ENCODE measurements at regions not wholly inside any gene's neighbourhood (a gene's known extent, or its start where the extent isn't known, plus 50 kb on each side); places are given as distances from the start of the nearest gene placed in this dataset.

DNA sequence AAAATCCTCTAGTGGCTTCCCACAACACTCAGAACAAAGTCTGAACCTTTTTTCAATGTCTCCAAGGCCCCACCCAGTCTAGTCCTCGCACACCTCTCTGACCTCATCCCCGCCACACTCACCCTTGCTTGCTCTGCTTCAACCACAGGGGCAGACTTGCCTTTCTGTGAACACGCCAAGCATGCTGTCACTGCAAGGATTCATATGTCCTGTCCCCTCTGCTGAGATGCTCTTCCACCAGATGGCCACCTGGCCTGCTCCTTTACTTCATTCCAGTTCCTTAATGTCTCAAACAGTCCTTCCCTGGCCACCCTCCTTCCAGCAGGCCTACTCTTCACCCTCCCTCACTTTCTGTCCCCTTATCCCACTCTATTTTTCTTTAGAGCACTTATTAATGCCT, 60.6 kb upstream of the ARHGAP20 start:
- Histone ChIP-seq H3K9me3 (no peaks in the 10 kb centered on the region), H3K4me1 (ENCODE audit: control insufficient read depth in 1 of 2, insufficient read depth in 1 of 2, low read depth in 1 of 2, low read length in 1 of 2) (no peaks in the 10 kb centered on the region), H3K36me3 (no peaks in the 10 kb centered on the region), H3K4me3 (ENCODE audit: low read depth in 1 of 2, low read length in 1 of 2) (no peak overlapping the region), H3K27me3 (no peaks in the 10 kb centered on the region), H3K27ac (no peak overlapping the region)
- TF ChIP-seq, protein P1, sequence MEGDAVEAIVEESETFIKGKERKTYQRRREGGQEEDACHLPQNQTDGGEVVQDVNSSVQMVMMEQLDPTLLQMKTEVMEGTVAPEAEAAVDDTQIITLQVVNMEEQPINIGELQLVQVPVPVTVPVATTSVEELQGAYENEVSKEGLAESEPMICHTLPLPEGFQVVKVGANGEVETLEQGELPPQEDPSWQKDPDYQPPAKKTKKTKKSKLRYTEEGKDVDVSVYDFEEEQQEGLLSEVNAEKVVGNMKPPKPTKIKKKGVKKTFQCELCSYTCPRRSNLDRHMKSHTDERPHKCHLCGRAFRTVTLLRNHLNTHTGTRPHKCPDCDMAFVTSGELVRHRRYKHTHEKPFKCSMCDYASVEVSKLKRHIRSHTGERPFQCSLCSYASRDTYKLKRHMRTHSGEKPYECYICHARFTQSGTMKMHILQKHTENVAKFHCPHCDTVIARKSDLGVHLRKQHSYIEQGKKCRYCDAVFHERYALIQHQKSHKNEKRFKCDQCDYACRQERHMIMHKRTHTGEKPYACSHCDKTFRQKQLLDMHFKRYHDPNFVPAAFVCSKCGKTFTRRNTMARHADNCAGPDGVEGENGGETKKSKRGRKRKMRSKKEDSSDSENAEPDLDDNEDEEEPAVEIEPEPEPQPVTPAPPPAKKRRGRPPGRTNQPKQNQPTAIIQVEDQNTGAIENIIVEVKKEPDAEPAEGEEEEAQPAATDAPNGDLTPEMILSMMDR (IDR thresholded peaks at IDR 0.05): no peak

DNA sequence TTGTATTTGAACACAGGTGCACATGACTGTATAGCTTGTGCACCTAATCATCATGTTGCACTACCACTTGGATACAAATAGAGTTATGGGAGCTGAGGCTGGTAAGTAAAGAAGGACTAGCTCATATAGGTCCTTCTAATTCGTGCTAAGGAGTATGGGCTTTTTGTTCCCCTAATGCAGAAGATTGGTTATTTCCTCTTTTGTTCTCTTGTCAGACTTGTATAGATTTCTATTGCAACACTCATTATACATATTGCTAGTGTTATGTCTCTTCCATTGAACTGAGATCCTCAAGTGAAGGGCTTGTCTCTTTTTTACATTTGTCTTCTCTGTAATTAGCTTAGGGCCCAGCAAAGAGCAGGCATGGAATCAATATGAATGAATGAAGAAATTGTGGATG, 54.1 kb upstream of the ARHGAP20 start:
- TF ChIP-seq, protein P1 (IDR thresholded peaks at IDR 0.05): no peak
- Histone ChIP-seq H3K36me3 (no peaks in the 10 kb centered on the region), H3K27ac (no peak overlapping the region), H3K27me3 (no peaks in the 10 kb centered on the region), H3K9me3 (no peaks in the 10 kb centered on the region), H3K4me1 (ENCODE audit: control insufficient read depth in 1 of 2, insufficient read depth in 1 of 2, low read depth in 1 of 2, low read length in 1 of 2) (no peaks in the 10 kb centered on the region), H3K4me3 (ENCODE audit: low read depth in 1 of 2, low read length in 1 of 2) (no peak overlapping the region)

DNA sequence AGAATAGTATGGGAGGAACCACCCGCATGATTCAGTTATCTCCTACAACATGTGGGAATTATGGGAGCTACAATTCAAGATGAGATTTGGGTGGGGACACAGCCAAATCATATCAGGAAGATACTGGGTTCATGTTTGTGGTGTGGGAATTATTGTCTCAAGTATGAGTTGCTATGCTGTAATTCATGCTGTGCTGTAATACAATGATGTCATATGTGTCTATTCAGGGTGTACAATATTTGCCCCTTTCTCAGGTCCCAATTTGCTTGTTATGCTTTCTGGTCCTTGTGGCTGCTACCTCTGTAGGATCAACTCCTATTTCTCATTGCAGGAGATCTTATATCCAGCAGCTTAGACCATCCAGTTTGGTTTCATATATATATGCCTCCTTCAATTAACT, 52.2 kb upstream of the ARHGAP20 start:
- H3K9me3 ChIP-seq: no peaks in the 10 kb centered on the region
- H3K4me3 ChIP-seq (ENCODE audit: low read depth in 1 of 2, low read length in 1 of 2): no peak overlapping the region
- no peaks in the 10 kb centered on the region for H3K36me3 ChIP-seq
- no peak overlapping the region for H3K27ac ChIP-seq
- no peaks in the 10 kb centered on the region for H3K4me1 ChIP-seq (ENCODE audit: control insufficient read depth in 1 of 2, insufficient read depth in 1 of 2, low read depth in 1 of 2, low read length in 1 of 2)
- no peaks in the 10 kb centered on the region for H3K27me3 ChIP-seq
- TF ChIP-seq, protein P1 (IDR thresholded peaks at IDR 0.05): no peak

DNA sequence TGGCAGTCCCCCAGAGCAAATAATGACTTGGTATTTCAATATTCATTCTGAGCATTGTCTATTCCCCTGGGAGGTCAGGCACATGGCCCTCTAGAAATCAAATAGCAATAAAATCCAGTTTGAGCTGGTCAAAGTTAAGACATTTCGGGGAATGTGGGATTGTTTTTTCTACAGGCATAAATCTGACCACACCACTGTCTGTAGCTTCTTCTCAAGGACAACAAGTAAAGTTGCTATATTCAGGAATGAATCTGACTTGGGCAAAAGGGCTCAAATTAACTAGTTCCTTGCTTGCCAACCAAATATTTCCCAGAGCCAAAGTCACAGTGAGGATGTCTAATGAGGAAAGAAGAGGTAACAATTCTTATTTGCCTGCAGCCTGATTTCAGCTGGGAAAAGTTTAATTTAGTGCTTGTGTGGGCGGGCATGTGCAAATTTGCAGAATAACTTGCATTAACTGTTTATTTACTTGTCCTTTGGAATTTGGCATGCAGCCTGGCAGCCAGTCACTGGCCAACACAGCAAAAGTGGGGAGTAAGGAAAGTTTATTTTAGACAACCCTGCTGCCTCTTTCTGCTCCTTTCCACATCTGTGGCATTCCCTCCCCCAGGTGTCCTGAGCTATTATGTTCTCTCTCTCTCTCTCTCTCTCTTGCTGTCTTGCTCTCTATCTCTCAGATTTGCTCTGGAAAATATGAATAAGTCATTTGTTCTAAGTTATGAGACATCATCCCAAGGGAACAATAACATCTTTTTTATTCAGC, 51.2 kb upstream of the ARHGAP20 start:
- no peaks in the 10 kb centered on the region for H3K9me3 ChIP-seq
- H3K4me1 ChIP-seq (ENCODE audit: control insufficient read depth in 1 of 2, insufficient read depth in 1 of 2, low read depth in 1 of 2, low read length in 1 of 2): no peaks in the 10 kb centered on the region
- no peaks in the 10 kb centered on the region for H3K36me3 ChIP-seq
- TF ChIP-seq, protein P1 (IDR thresholded peaks at IDR 0.05): no peak
- no peak overlapping the region for H3K4me3 ChIP-seq (ENCODE audit: low read depth in 1 of 2, low read length in 1 of 2)
- H3K27me3 ChIP-seq: no peaks in the 10 kb centered on the region
- no peak overlapping the region for H3K27ac ChIP-seq

DNA sequence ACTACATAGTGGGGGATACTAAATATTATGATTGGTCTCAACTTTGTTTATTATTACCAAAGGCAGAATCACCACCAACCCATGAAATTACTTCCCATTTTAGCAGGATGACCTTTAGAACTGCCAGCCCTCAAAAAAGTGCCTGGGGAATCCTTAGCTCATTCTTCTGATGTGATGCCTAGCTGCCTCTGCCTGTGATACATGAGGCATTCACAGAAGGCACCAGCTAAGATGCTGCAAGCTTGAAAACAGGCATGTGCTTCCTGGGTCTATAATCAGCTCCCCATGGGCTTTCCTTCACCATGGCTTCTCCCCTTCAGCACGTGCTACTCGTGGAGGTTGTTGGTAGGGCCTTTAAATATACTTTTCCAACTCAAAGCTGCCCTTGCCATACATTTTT, 50.4 kb upstream of the ARHGAP20 start:
- Histone ChIP-seq H3K4me1 (ENCODE audit: control insufficient read depth in 1 of 2, insufficient read depth in 1 of 2, low read depth in 1 of 2, low read length in 1 of 2) (no peaks in the 10 kb centered on the region), H3K27ac (no peak overlapping the region), H3K4me3 (ENCODE audit: low read depth in 1 of 2, low read length in 1 of 2) (no peak overlapping the region), H3K9me3 (no peaks in the 10 kb centered on the region), H3K27me3 (no peaks in the 10 kb centered on the region), H3K36me3 (no peaks in the 10 kb centered on the region)
- TF ChIP-seq, protein P1 (IDR thresholded peaks at IDR 0.05): no peak
